K562 (cell line): ENCODE measurements at regions not wholly inside any gene's neighbourhood (a gene's known extent, or its start where the extent isn't known, plus 50 kb on each side); places are given as distances from the start of the nearest gene placed in this dataset.

Source experiments
- ATAC-seq: fragments of 200-7000 bp; cut with Tn5 transposase; 3 replicates; pipeline ENCODE4 v1.9.1; 2020; ENCODE audit warnings: moderate library complexity
- BruUV-seq: library from RNA; stranded (reverse); fragments of 400-500 nt; replicated peaks from 2 replicates; lab custom pipeline; 2021; lab: Mats Ljungman, UMichigan
- CTCF ChIA-PET: fragments of 300-600 bp; formaldehyde crosslinking; extraction: SDS; loops from one replicate; lab custom pipeline; 2021; ENCODE audit warnings: low intra/inter-chr PET ratio; lab: Yijun Ruan, JAX
- POLR2A ChIA-PET: fragments of 300-600, 350-650 bp; sonication (Branson Sonifier 250); formaldehyde crosslinking; extraction: SDS; loops from one replicate; lab custom pipeline; 2021; ENCODE audit warnings: antibody characterized with exemption, inconsistent platforms; lab: Yijun Ruan, JAX
- DNase-seq, 4 experiments: peaks; one replicate each; pipeline versions ENCODE4 v3.0.0 to v3.0.0-alpha.2; 2011 to 2018; ENCODE audit warnings: low spot score in 3 of 4, mixed read lengths in 3 of 4; ENCODE audit errors: extremely low read depth in 1 of 4
- FAIRE-seq: peaks from 2 replicates; lab custom pipeline; 2011; peaks lifted over from hg19 to GRCh38; lab: Jason Lieb, UNC
- H2AFZ ChIP-seq: 2 replicates; pipeline ENCODE4 v1.6.0; 2011; ENCODE audit warnings: low read depth, low read length, control low read depth, inconsistent platforms
- H3K27ac ChIP-seq: fragments of 200-600 bp; 3 replicates; pipeline ENCODE4 v1.8.0; 2011; ENCODE audit warnings: low read depth, mild to moderate bottlenecking, control low read depth, inconsistent platforms, low read length, moderate library complexity, mixed read lengths; ENCODE audit errors: extremely low read depth
- H3K27me3 ChIP-seq, 2 experiments: fragments of 300-600 bp in 1 of 2; 2 replicates in 1 of 2; 3 replicates in 1 of 2; pipeline versions ENCODE4 v1.6.0 to v1.8.0; 2011; ENCODE audit warnings: inconsistent platforms in 2 of 2, low read length in 2 of 2, mild to moderate bottlenecking in 1 of 2, mixed read lengths in 1 of 2, moderate library complexity in 1 of 2; ENCODE audit not compliant: control insufficient read depth in 2 of 2, insufficient read depth in 2 of 2
- H3K36me3 ChIP-seq: fragments of 300-600 bp; 3 replicates; pipeline ENCODE4 v1.8.0; 2011; ENCODE audit warnings: mild to moderate bottlenecking, low read length, inconsistent platforms; ENCODE audit not compliant: control insufficient read depth, insufficient read depth
- H3K4me1 ChIP-seq, 2 experiments: fragments of 200-600 bp in 1 of 2; replicated peaks in 1 of 2; 2 replicates in 1 of 2; 3 replicates in 1 of 2; pipeline versions ENCODE4 v1.5.1 to v1.8.0; 2011; ENCODE audit warnings: inconsistent platforms in 2 of 2, low read length in 2 of 2, mild to moderate bottlenecking in 1 of 2, mixed read lengths in 1 of 2, moderate library complexity in 1 of 2; ENCODE audit not compliant: control insufficient read depth in 2 of 2, insufficient read depth in 2 of 2
- H3K4me2 ChIP-seq: 2 replicates; pipeline ENCODE4 v1.6.1; 2011; ENCODE audit warnings: low read length, control low read depth, inconsistent platforms, mixed read lengths; ENCODE audit not compliant: insufficient read depth
- H3K4me3 ChIP-seq: fragments of 200-600 bp; sonication (generic), shearing (Covaris generic); 2 replicates; pipeline ENCODE4 v1.5.1; 2016; ENCODE audit warnings: control low read depth, inconsistent platforms
- H3K79me2 ChIP-seq: fragments of 200-600 bp; 3 replicates; pipeline ENCODE4 v1.8.0; 2011; ENCODE audit warnings: low read length, inconsistent platforms; ENCODE audit not compliant: control insufficient read depth, insufficient read depth
- H3K9ac ChIP-seq, 2 experiments: 2 replicates each; pipeline versions ENCODE4 v1.6.0 to v1.6.1; 2011; ENCODE audit warnings: low read depth in 2 of 2, low read length in 2 of 2, control low read depth in 1 of 2, inconsistent platforms in 1 of 2, mild to moderate bottlenecking in 1 of 2, mixed read lengths in 1 of 2; ENCODE audit not compliant: insufficient read depth in 1 of 2
- H3K9me1 ChIP-seq: one replicate; pipeline ENCODE4 v1.6.0; 2011; ENCODE audit warnings: inconsistent platforms, mild to moderate bottlenecking, low read length, moderate library complexity; ENCODE audit not compliant: control insufficient read depth, insufficient read depth
- H3K9me3 ChIP-seq: replicated peaks from 2 replicates; pipeline ENCODE4 v1.5.1; 2011; ENCODE audit warnings: low read depth, low read length, inconsistent platforms; ENCODE audit not compliant: control insufficient read depth, insufficient read depth
- H4K20me1 ChIP-seq: replicated peaks from 2 replicates; pipeline ENCODE4 v1.6.1; 2011; ENCODE audit warnings: low read length, inconsistent platforms, mixed read lengths; ENCODE audit not compliant: control insufficient read depth, insufficient read depth
- ARNT ChIP-seq, 2 experiments: fragments of 450-650 bp; IDR thresholded peaks; 2 replicates each; pipeline ENCODE4 v1.6.1; 2016; ENCODE audit warnings: mild to moderate bottlenecking in 1 of 2
- CEBPG ChIP-seq, 3 experiments: fragments of 200-800 bp in 1 of 3; sonication (Bioruptor generic) in 1 of 3; sonication (generic) in 1 of 3; formaldehyde crosslinking in 1 of 3; IDR thresholded peaks in 2 of 3; conservative IDR thresholded peaks in 1 of 3; 2 replicates each; pipeline versions ENCODE4 v1.6.1 to v1.8.0; 2016 to 2022; ENCODE audit warnings: missing compliant biosample characterization in 2 of 3, missing genetic modification characterization in 2 of 3, mild to moderate bottlenecking in 1 of 3, missing genetic modification reagents in 1 of 3
- CREB3 ChIP-seq: fragments of 450-650 bp; conservative IDR thresholded peaks from 2 replicates; pipeline ENCODE4 v1.6.1; 2016; ENCODE audit warnings: missing genetic modification characterization, low read depth, mild to moderate bottlenecking, missing compliant biosample characterization, moderate library complexity
- CTCF ChIP-seq, 3 experiments: IDR thresholded peaks in 2 of 3; conservative IDR thresholded peaks in 1 of 3; 2 replicates each; pipeline ENCODE4 v1.5.1; 2011 to 2012; ENCODE audit warnings: low read length in 3 of 3, mild to moderate bottlenecking in 3 of 3, control low read depth in 2 of 3, improper control_type of control experiment in 1 of 3, inconsistent platforms in 1 of 3, low read depth in 1 of 3, mixed read lengths in 1 of 3, moderate library complexity in 1 of 3; ENCODE audit not compliant: insufficient read depth in 2 of 3
- FUS ChIP-seq: fragments of 200-400 bp; formaldehyde crosslinking; optimal IDR thresholded peaks from 2 replicates; pipeline ENCODE3; 2017; ENCODE audit warnings: low read depth, low read length
- HNRNPK ChIP-seq: fragments of 200-400 bp; formaldehyde crosslinking; IDR thresholded peaks from one replicate; pipeline ENCODE4 v1.6.1; 2018; ENCODE audit warnings: mild to moderate bottlenecking, low read depth, low read length; ENCODE audit not compliant: poor library complexity, severe bottlenecking
- MAX ChIP-seq: sonication (generic); formaldehyde crosslinking; IDR thresholded peaks from 2 replicates; pipeline ENCODE4 v1.9.0; 2022; ENCODE audit warnings: mild to moderate bottlenecking, missing genetic modification reagents
- TARDBP ChIP-seq: fragments of 450-650 bp; IDR thresholded peaks from 2 replicates; pipeline ENCODE4 v1.6.1; 2016
- ZNF324 ChIP-seq: fragments of 250-450 bp; sonication (Bioruptor Pico); IDR thresholded peaks from 2 replicates; pipeline ENCODE4 v1.4.0; 2020; ENCODE audit warnings: mild to moderate bottlenecking
- WGBS: fragments of 100-300 bp; shearing (Covaris generic); methylation state at CpG from one replicate; pipeline ENCODE4 v1.1.6; 2016; ENCODE audit warnings: low coverage, mixed read lengths; ENCODE audit not compliant: insufficient coverage; ENCODE audit errors: missing lambda C conversion rate; 5-methylcytosine and 5-hydroxymethylcytosine counted together
- in situ Hi-C: fragments of 300-500 bp; cut with MboI; formaldehyde crosslinking; loops from 4 replicates; pipeline ENCODE4 v1.15.0; 2018; ENCODE audit warnings: inconsistent platforms, mixed read lengths
- intact Hi-C: fragments of 100-400 bp; cut with micrococcal nuclease; formaldehyde crosslinking; loops from 2 replicates; pipeline ENCODE4 v1.14.2; 2022

GRCh38 chr2:173770947-173771678 is 194.1 kb downstream of the SP3 start:
- intact Hi-C loops (no loop called here), in situ Hi-C loops (no loop called here)
- no TSS peak for BruUV-seq
- ATAC-seq (no peak), DNase-seq (no peak), FAIRE-seq (no peak)
- no peaks in the 10 kb centered on the region for H4K20me1 ChIP-seq
- peaks cover 16 to 37% of the 10 kb centered on the region in 2 experiments for H3K27me3 ChIP-seq
- no peak overlapping the region for H3K9ac ChIP-seq
- under 1% methylated on average over 5 of the region's 5 CpGs for WGBS
- H3K27ac ChIP-seq, result no peak overlapping the region
- H3K4me2 ChIP-seq, result no peak overlapping the region
- no peaks in the 10 kb centered on the region for H3K36me3 ChIP-seq
- H2AFZ ChIP-seq, result no peak overlapping the region
- no peaks in the 10 kb centered on the region for H3K79me2 ChIP-seq
- no peak for TF ChIP-seq ZNF324 (CRISPR knock-in tag)
- no peak for TF ChIP-seq TARDBP
- TF ChIP-seq FUS, result no peak
- no peaks in the 10 kb centered on the region for H3K4me1 ChIP-seq
- no peaks in the 10 kb centered on the region for H3K9me1 ChIP-seq
- POLR2A ChIA-PET, result interaction anchor here (0.8 kb wide), 1 partner anchor 55 kb away, joined by 3 read pairs; no protein-coding TSS in a partner anchor
- CTCF ChIA-PET, result interaction anchor here (0.7 kb wide), 1 partner anchor 801 kb away, joined by 3 read pairs; no protein-coding TSS in a partner anchor
- H3K9me3 ChIP-seq, result no peaks in the 10 kb centered on the region
- no peak overlapping the region for H3K4me3 ChIP-seq

GRCh38 chr2:173772205-173772604 is 193.0 kb downstream of the SP3 start:
- Histone ChIP-seq H3K4me1 (no peaks in the 10 kb centered on the region), H3K36me3 (no peaks in the 10 kb centered on the region), H3K9me3 (no peaks in the 10 kb centered on the region), H3K9ac (no peak overlapping the region), H3K79me2 (no peaks in the 10 kb centered on the region)
- ATAC-seq, result no peak
- CTCF ChIA-PET, result no interaction called here
- DNase-seq, result no peak
- TF ChIP-seq CREB3 (tag) (no peak), CTCF (IDR thresholded peaks at IDR 0.05 in 2 of 3, conservative IDR thresholded peaks at IDR 0.05 in 1 of 3; ENCODE audit: insufficient read depth in 2 of 3, low read depth in 1 of 3, low read length in 3 of 3) (no peak), MAX (CRISPR knock-in tag) (no peak), ARNT (IDR thresholded peaks at IDR 0.05) (no peak), CEBPG (CRISPR knock-in tag; IDR thresholded peaks at IDR 0.05) (no peak), CEBPG (tag; conservative IDR thresholded peaks at IDR 0.05 in 1 of 2, IDR thresholded peaks at IDR 0.05 in 1 of 2) (peak; percentile 56 to 71), HNRNPK (no peak)
- TF ChIP-seq, all 486 proteins: peak for 1
- WGBS, result 4% methylated on average over 3 of the region's 3 CpGs
- Histone ChIP-seq H3K27ac (no peak overlapping the region), H3K4me3 (no peak overlapping the region), H3K9me1 (no peaks in the 10 kb centered on the region), H3K27me3 (peaks cover 16 to 34% of the 10 kb centered on the region in 2 experiments), H3K4me2 (no peak overlapping the region), H2AFZ (no peak overlapping the region), H4K20me1 (no peaks in the 10 kb centered on the region)
- no peak for FAIRE-seq
- intact Hi-C loops, result no loop called here
- BruUV-seq, result no TSS peak
- POLR2A ChIA-PET, result no interaction called here
- in situ Hi-C loops, result no loop called here
